HepG2 (cell line): ENCODE measurements at regions not wholly inside any gene's neighbourhood (a gene's known extent, or its start where the extent isn't known, plus 50 kb on each side); places are given as distances from the start of the nearest gene placed in this dataset.

ENCODE experiments used
- ATAC-seq: fragments of 200-7000 bp; cut with Tn5 transposase; 3 replicates; pipeline ENCODE4 v1.9.1; 2020; ENCODE audit warnings: mild to moderate bottlenecking, moderate library complexity
- BruUV-seq: library from RNA; stranded (reverse); fragments of 400-500 nt; replicated peaks from 2 replicates; lab custom pipeline; 2021; lab: Mats Ljungman, UMichigan
- CTCF ChIA-PET: fragments of 300-600 bp; formaldehyde crosslinking; extraction: SDS; loops from one replicate; lab custom pipeline; 2021; ENCODE audit warnings: low total read pairs, inconsistent platforms, low intra/inter-chr PET ratio; lab: Yijun Ruan, JAX
- POLR2A ChIA-PET: fragments of 350-600 bp; sonication (Branson Sonifier 250); formaldehyde crosslinking; loops from one replicate; lab custom pipeline; 2020; ENCODE audit warnings: antibody characterized with exemption, inconsistent platforms; lab: Yijun Ruan, JAX
- DNase-seq: peaks from one replicate; pipeline ENCODE4 v3.0.0-alpha.2; 2015; ENCODE audit warnings: low spot score
- FAIRE-seq: peaks from 3 replicates; lab custom pipeline; 2011; peaks lifted over from hg19 to GRCh38; lab: Jason Lieb, UNC
- H2AFZ ChIP-seq: one replicate; pipeline ENCODE4 v1.6.1; 2011; ENCODE audit warnings: low read length, inconsistent platforms
- H3K27ac ChIP-seq: fragments of 300-600 bp; 3 replicates; pipeline ENCODE4 v1.8.0; 2011; ENCODE audit warnings: mixed run types, mild to moderate bottlenecking, mixed read lengths, low read length, inconsistent platforms; ENCODE audit not compliant: insufficient read depth; ENCODE audit errors: extremely low read length
- H3K27me3 ChIP-seq, 2 experiments: fragments of 200-600 bp in 1 of 2; 2 replicates in 1 of 2; 3 replicates in 1 of 2; pipeline versions ENCODE4 v1.6.0 to v1.8.0; 2011; ENCODE audit warnings: low read length in 2 of 2, mild to moderate bottlenecking in 2 of 2, moderate library complexity in 2 of 2, inconsistent platforms in 1 of 2; ENCODE audit not compliant: insufficient read depth in 2 of 2, control insufficient read depth in 1 of 2
- H3K36me3 ChIP-seq, 2 experiments: fragments of 200-600 bp in 1 of 2; replicated peaks in 1 of 2; 2 replicates in 1 of 2; 3 replicates in 1 of 2; pipeline versions ENCODE4 v1.5.1 to v1.8.0; 2011; ENCODE audit warnings: low read length in 2 of 2, inconsistent platforms in 1 of 2; ENCODE audit not compliant: insufficient read depth in 2 of 2, control insufficient read depth in 1 of 2
- H3K4me1 ChIP-seq: 2 replicates; pipeline ENCODE4 v1.5.1; 2012; ENCODE audit warnings: low read length, inconsistent platforms; ENCODE audit not compliant: insufficient read depth
- H3K4me2 ChIP-seq: 2 replicates; pipeline ENCODE4 v1.6.0; 2011; ENCODE audit warnings: low read depth, low read length, inconsistent platforms
- H3K4me3 ChIP-seq, 3 experiments: fragments of 200-600 bp in 1 of 3; sonication (generic), shearing (Covaris generic) in 1 of 3; replicated peaks in 1 of 3; 2 replicates each; pipeline ENCODE4 v1.5.1; 2011 to 2016; ENCODE audit warnings: low read length in 3 of 3, inconsistent platforms in 2 of 3, low read depth in 2 of 3, mild to moderate bottlenecking in 2 of 3, control low read depth in 1 of 3, mixed read lengths in 1 of 3; ENCODE audit not compliant: insufficient read depth in 1 of 3
- H3K79me2 ChIP-seq: one replicate; pipeline ENCODE4 v1.6.1; 2011; ENCODE audit warnings: low read length, inconsistent platforms; ENCODE audit not compliant: insufficient read depth
- H3K9ac ChIP-seq: 2 replicates; pipeline ENCODE4 v1.6.0; 2011; ENCODE audit warnings: mild to moderate bottlenecking, low read depth, low read length, inconsistent platforms; ENCODE audit not compliant: insufficient read depth
- H3K9me3 ChIP-seq: 2 replicates; pipeline ENCODE4 v1.5.1; 2012; ENCODE audit warnings: mild to moderate bottlenecking, low read length
- H4K20me1 ChIP-seq: 2 replicates; pipeline ENCODE4 v1.6.0; 2011; ENCODE audit warnings: inconsistent platforms, mild to moderate bottlenecking, low read length, moderate library complexity; ENCODE audit not compliant: insufficient read depth
- DDIT3 ChIP-seq: sonication (generic); formaldehyde crosslinking; IDR thresholded peaks from 2 replicates; pipeline ENCODE4 v1.4.0; 2020; ENCODE audit warnings: mild to moderate bottlenecking, missing genetic modification reagents
- PAWR ChIP-seq: sonication (generic); formaldehyde crosslinking; IDR thresholded peaks from 2 replicates; pipeline ENCODE4 v1.4.0; 2020; ENCODE audit warnings: missing genetic modification reagents, mild to moderate bottlenecking, borderline replicate concordance
- POGK ChIP-seq: sonication (generic); formaldehyde crosslinking; conservative IDR thresholded peaks from 2 replicates; pipeline ENCODE4 v1.8.0; 2022; ENCODE audit warnings: mild to moderate bottlenecking, moderate library complexity, missing genetic modification reagents
- SALL2 ChIP-seq: sonication (generic); formaldehyde crosslinking; IDR thresholded peaks from 2 replicates; pipeline ENCODE4 v1.8.1; 2023; ENCODE audit warnings: mild to moderate bottlenecking, missing genetic modification reagents, inconsistent platforms
- SATB2 ChIP-seq: sonication (generic); formaldehyde crosslinking; IDR thresholded peaks from 2 replicates; pipeline ENCODE4 v1.5.0; 2020; ENCODE audit warnings: missing genetic modification reagents
- ZBTB8A ChIP-seq: sonication (generic); formaldehyde crosslinking; IDR thresholded peaks from 2 replicates; pipeline ENCODE4 v1.4.0; 2020; ENCODE audit warnings: mild to moderate bottlenecking, low read depth, missing genetic modification reagents, borderline replicate concordance
- ZNF383 ChIP-seq: sonication (generic); formaldehyde crosslinking; IDR thresholded peaks from 2 replicates; pipeline ENCODE4 v1.4.0; 2020; ENCODE audit warnings: missing genetic modification reagents, mild to moderate bottlenecking, borderline replicate concordance
- ZSCAN25 ChIP-seq: sonication (generic); formaldehyde crosslinking; IDR thresholded peaks from 2 replicates; pipeline ENCODE4 v1.8.0; 2022; ENCODE audit warnings: mild to moderate bottlenecking, missing genetic modification reagents
- WGBS: methylation state at CpG from one replicate; pipeline ENCODE4 v1.1.6; 2017; ENCODE audit warnings: low lambda C conversion rate; 5-methylcytosine and 5-hydroxymethylcytosine counted together
- in situ Hi-C: cut with HindIII; loops from 2 replicates; pipeline ENCODE4 v1.10.0; 2017; ENCODE audit warnings: low pct_unique_long_range_greater_than_20kb; ENCODE audit not compliant: extremely low pct_ligation_motif_present
- intact Hi-C: fragments of 100-400 bp; cut with micrococcal nuclease; formaldehyde crosslinking; loops from one replicate; pipeline ENCODE4 v1.10.0; 2022; ENCODE audit not compliant: unreplicated experiment

- TF ChIP-seq ZNF383 (CRISPR knock-in tag) (no peak), SALL2 (CRISPR knock-in tag) (no peak), ZBTB8A (no peak), PAWR (CRISPR knock-in tag) (no peak), POGK (CRISPR knock-in tag) (no peak)
Measured at GRCh38 chr3:76824658-76825240, 215.2 kb upstream of the ROBO2 start (continued).

GRCh38 chr3:76826861-76827260, 213.0 kb upstream of the ROBO2 start:
- WGBS: 22% methylated on average over 5 of the region's 5 CpGs
- no peak overlapping the region for H3K4me2 ChIP-seq
- no peak for TF ChIP-seq ZSCAN25 (CRISPR knock-in tag)
- no peak for TF ChIP-seq SATB2 (CRISPR knock-in tag)
- no peak for TF ChIP-seq DDIT3
- TF ChIP-seq, all 625 proteins: peak for 0
- in situ Hi-C loops: no loop called here
- FAIRE-seq (no peak), DNase-seq (no peak), ATAC-seq (no peak)
- Histone ChIP-seq H3K4me1 (no peaks in the 10 kb centered on the region), H4K20me1 (no peaks in the 10 kb centered on the region), H3K4me3 (no peak overlapping the region), H3K9ac (no peak overlapping the region), H3K27me3 (no peaks in the 10 kb centered on the region), H3K27ac (no peak overlapping the region), H3K79me2 (no peaks in the 10 kb centered on the region), H3K9me3 (no peaks in the 10 kb centered on the region), H2AFZ (no peak overlapping the region), H3K36me3 (no peaks in the 10 kb centered on the region)
- intact Hi-C loops: no loop called here
- CTCF ChIA-PET: no interaction called here
- POLR2A ChIA-PET: no interaction called here
- BruUV-seq: no TSS peak
